NCI-H460 (cell line): ENCODE measurements at regions not wholly inside any gene's neighbourhood (a gene's known extent, or its start where the extent isn't known, plus 50 kb on each side); places are given as distances from the start of the nearest gene placed in this dataset.

Experiments used
- DNase-seq: peaks from one replicate; pipeline ENCODE4 v3.0.0-alpha.2; 2016; ENCODE audit warnings: low read depth; ENCODE audit errors: extremely low read depth

- no peak for DNase-seq
Observed at GRCh38 chr5:124796495-124796894, 50.1 kb upstream of the ZNF608 start.

GRCh38 chr5:124797665-124798087 is 51.2 kb upstream of the ZNF608 start:
- no peak for DNase-seq

DNA sequence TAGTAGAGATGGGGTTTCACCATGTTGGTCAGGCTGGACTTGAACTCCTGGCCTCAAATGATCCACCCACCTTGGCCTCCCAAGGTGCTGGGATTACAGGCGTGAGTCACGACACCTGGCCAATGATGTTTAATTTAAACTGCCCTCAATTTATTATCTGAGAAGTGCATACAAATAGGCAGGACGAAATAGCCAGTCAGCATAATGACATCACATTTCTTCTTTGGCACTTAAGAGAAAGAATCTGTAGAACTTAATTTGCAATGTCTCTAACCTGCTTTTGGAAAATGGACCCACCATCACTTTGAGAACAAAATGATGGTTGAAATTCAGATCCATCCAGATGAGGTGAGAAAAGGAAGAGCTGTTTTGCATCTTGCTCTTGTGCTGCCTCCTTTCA is 52.5 kb upstream of the ZNF608 start:
- no peak for DNase-seq

DNA sequence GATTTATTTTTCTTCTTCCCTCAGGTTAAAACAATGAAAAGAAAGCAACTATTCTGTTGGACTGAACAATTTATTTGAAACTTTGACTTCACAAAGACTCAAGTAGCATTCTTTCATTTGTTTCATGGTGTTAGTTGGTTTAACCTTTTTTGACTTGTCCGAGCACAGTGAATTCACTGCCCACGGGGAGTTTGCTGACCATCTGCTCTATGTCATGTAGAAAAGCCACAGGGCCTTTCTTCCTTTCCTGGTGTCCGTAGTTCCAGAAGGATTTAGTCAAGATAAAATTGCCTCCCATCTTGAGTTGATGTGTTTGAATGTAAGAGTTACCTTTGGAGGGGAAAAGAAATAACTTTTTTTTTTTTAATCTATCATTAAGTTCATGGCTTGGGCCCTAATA is 55.1 kb upstream of the ZNF608 start:
- no peak for DNase-seq

DNA sequence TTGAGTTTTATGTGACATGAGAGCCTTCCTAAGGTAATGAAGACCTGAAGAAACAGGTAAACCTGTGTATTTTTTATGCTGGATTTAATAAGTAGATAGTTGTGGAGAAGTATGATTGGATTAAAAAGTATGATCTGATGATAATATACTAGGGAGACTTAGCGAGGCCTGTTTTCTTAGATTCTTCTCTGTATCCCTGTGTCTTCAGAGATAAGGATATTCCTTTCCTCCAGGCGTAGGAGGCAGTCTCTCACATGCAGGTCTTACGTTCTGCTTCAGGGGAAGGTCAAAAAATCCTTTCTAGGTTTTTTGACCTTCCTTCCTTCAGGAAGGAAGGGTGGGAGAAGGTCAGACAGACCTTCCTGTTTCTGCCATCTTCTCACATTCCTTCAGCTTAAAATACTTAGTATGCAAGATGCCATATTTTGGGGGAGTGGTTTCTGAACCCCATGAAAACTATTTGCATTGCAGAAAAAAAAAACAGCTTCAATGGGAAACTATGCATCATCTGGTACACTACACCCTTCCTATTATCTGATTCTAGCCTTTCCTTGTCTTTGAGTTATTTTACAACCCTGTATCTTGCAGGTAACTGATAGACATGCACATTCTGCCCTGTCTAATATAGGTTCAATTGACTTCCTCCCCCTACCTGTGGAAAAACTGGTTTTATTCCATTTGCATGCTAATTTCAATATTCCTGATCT is 57.3 kb upstream of the ZNF608 start:
- no peak for DNase-seq

- DNase-seq = no peak
Observed at GRCh38 chr5:124806026-124806372, 59.6 kb upstream of the ZNF608 start.

GRCh38 chr5:124806373-124807077 is 60.1 kb upstream of the ZNF608 start:
- no peak for DNase-seq

GRCh38 chr5:124808842-124809268 is 62.4 kb upstream of the ZNF608 start:
- no peak for DNase-seq

GRCh38 chr5:124810396-124811006 is 64.1 kb upstream of the ZNF608 start:
- no peak for DNase-seq

DNA sequence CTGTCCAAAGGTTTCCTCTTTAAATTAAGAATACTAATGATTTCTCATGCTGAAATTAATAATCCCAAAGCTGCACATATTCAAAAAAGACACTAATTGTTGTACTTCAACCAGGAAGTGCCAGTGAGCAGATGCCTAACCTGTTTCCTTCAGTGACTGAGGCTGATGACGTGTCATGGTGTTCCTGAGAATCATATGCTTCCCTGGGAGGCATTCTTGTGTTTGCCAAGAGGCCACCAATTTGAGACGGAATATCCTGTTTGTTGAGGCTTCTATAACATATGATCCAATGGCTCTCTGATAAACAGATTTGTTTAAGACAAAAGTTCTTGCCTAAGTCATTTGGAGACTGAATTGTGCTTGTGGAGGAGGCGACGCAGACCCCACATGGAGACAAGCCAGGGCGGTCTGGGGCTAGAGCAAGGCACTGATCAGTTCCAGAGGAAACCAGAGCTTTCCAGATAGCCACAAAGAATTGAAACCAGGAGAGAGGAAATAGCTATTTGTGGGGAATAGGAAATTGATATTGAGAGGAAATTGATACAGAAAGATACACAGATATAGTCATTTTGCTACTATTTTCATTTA is 66.4 kb upstream of the ZNF608 start:
- no peak for DNase-seq

- DNase-seq = no peak
Observed at GRCh38 chr5:124816381-124816780, 69.9 kb upstream of the ZNF608 start.

DNA sequence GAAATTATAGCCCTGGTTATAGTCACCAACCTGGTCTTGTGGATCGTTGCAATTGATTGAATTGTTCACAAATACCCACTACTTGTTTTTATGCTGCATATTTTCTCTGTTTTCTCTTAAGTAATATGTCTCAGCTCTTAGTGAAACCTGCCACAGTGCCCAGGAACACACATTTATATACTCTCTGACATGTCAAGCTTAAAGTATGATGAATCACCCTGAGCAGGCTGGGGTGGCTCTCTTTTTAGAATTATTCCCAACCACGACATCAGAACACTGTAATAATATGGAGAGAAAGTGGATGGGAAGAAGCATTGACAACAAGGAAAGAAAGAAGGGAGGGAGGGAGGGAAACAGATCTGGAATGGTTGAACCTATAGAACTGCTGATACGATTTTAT is 72.8 kb upstream of the ZNF608 start:
- no peak for DNase-seq

DNA sequence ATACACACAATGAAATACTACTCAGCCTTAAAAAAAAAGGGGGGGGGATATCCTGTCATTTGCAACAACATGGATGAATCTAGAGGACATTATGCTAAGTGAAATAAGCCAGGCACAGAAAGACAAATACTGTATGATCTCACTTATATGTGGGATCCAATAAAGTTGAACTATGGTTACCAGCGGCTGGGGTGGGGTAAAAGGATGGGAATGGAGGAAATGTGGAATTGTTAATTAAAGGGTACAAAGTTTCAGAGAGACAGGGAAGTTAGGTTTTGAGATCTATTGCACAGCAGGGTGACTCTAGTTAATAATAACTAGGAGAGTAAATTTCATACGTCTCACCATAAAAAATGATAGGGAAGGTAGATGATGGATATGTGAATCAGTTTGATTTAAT is 76.2 kb upstream of the ZNF608 start:
- no peak for DNase-seq

- DNase-seq = no peak
Observed at GRCh38 chr5:124823380-124823779, 76.9 kb upstream of the ZNF608 start.

- no peak for DNase-seq
Observed at GRCh38 chr5:124824637-124825158, 78.3 kb upstream of the ZNF608 start.

GRCh38 chr5:124825250-124825982 is 79.0 kb upstream of the ZNF608 start:
- no peak for DNase-seq

- no peak for DNase-seq
Observed at GRCh38 chr5:124825983-124826337, 79.5 kb upstream of the ZNF608 start.

DNA sequence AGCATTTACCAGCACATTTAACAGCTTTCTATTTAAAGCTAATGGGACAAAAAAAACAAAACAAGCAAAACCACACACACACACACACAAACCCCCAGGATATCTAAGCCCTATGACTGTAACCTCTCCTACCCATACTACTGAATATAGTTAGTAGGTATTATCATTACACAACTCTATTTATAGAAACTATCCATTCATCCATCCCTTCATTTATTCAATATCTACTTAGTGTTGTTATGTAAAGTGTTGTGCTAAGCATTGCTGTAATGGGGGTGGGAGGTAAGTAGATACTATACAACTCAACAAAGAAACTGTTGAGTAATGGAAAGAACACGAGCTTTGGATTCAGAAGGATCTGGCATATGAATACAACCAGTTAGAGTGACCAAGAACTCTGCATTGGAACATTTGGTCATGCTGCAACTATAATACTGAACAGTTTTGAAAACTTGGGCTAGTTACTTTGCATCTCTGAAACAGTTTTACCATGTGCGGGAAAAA is 82.3 kb upstream of the ZNF608 start:
- no peak for DNase-seq

DNA sequence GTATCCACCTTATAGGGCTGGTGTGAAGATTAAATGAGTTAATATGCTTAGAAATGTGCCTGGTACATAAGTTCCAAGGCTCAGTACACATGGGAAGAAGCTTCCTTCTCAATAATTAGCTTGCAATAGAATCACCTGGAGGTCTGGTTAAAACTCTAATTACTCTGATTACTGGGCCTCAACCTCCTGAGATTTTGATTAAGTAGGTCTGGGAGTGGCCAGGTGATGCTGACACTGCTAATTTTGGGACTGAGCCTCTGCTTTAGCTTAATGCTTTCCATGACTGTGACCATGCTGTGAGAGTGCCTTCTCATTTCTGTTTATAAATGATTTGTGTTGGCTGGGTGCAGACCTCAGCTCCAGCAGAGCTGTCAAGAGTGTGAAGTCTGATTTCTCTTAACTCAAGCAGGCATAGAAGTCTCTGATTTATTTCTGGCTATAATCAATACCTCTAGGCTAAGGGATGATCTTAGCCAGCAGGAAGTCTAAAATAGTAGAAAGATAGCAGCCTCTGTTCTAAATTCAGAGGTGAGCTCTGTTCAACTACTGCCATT is 85.3 kb upstream of the ZNF608 start:
- DNase-seq = no peak

GRCh38 chr5:124832510-124832909 is 86.1 kb upstream of the ZNF608 start:
- DNase-seq = no peak
